ENCODE measurements at regions not wholly inside any gene's neighbourhood (a gene's known extent, or its start where the extent isn't known, plus 50 kb on each side); places are given as distances from the start of the nearest gene placed in this dataset.

GRCh38 chr4:187178587-187178986 lies 454.9 kb upstream of the FAT1 start:
- intact Hi-C loops (cut with micrococcal nuclease) = no loop called here

DNA sequence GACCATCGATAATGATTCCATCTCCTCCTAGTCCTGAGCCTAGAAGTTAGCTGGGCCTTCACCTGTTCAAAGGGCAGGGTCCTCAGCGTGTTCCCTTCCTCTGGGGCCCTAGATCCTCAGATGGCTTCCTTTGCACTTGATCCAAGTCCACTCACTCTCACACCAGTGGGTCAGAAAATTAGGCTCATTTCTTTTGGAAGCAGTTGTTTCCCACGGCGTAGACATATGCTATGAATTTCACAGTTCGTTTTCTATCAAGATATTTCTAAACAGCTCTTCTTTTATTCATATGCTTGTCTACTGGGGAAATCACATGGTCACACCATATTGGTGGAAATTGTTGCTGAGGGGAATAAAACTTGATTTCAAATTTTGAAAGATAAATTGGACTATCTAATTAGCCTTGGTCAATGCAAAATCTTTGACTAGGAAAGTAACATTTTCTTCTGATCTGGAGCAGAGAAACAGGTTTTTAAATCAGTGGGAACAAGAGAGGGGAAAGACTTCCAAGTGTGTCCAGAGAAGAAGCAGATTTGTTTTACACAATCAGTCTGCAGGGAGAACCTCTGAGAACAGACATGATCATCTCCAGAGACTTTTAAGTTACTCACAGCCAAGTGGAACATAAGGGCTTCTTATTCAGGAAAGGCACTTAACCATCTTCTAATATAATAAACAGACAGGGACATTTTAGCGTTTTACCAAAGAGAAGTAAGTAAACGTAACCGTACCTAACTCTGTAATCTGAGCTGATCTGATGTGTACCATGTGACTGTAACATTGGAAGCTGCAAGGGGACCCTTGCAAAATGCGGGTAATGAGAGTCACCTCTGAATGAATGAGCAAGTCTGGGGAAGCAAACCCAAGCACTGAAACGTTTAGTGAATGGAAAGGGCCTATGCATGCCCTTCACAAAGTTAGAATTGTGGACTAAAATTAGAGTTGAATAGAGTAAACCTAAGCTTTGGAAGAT lies 455.7 kb upstream of the FAT1 start:
- intact Hi-C loops (cut with micrococcal nuclease) = no loop called here

- intact Hi-C loops (cut with micrococcal nuclease) = no loop called here
Observed at GRCh38 chr4:187181054-187181453, 457.4 kb upstream of the FAT1 start.

DNA sequence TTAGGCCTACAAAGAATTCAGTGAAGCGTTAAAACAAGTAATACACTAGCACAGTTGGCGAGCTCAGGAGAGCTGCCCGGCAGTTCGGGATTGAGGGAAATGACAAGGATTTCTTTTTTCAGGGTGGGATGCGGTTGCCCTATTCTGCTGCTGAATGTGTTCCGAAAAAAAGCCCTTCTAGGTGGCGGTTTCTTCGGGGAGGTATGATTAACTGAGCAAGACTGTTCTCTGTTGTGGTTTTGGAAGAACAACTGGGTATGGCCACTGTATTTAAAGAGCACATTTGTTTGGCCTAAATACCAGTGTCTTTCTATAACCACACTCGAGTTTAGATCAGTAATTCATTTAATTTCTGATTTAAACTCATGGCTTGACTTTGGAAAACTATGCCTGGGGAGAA lies 459.7 kb upstream of the FAT1 start:
- intact Hi-C loops (cut with micrococcal nuclease) = no loop called here

DNA sequence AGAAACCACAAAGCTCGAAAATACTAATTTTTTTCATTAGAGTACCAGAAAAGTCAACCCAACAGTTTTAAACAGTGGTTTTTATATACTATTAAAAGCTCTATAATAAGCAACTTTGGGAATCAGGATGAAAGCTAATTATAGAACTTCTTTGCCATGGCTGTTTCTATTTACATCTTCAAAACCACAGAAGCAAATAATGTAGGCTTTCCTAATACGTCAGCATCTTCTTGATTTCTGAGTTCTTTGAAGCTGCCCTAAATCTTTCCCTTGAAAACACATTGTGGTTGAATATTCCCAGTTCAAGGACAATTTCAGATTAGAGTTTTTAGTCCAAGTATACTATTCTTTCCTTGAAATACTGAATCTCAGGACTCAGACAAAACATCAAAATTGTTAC lies 460.2 kb upstream of the FAT1 start:
- intact Hi-C loops (cut with micrococcal nuclease) = no loop called here

- intact Hi-C loops (cut with micrococcal nuclease) = no loop called here
Observed at GRCh38 chr4:187184508-187184907, 460.9 kb upstream of the FAT1 start.

GRCh38 chr4:187188118-187188517 lies 464.5 kb upstream of the FAT1 start:
- intact Hi-C loops (cut with micrococcal nuclease) = no loop called here

DNA sequence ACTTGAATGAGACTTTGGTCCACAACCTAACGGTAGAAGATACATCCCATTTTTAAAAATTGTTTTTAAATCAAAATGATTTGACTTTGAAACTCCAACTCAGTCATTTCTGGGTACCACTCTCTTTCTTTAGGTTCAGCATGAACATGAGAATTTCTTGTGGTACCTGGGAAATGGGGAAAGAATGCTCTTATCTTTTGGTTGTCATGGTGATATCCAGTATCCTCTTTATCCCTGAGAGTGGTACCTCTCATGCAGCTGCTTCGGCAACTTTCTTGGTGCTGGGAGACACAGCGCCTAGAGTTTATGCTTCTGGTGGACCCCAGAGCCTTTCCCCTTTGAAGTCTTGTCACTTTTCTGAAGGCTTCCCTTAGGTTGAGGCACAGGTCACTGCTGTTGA lies 465.1 kb upstream of the FAT1 start:
- intact Hi-C loops (cut with micrococcal nuclease) = no loop called here

DNA sequence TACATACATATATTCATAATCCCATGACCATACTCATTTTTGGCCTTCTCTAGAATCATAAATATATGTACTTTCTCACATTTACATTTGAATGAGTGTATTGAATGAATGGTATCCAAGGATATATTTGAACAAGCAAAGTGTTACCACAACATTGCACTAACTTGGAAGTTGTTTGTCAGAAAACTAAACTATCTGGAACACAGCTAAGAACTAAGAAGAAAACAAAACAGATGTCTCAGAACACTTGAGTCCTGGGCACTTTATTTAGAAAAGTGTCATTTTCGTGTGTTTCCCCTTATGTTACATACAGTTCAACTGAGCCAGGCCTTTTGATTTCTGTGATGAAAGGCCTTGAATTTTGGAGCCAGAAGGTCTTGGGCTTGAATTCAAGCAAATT lies 466.7 kb upstream of the FAT1 start:
- intact Hi-C loops (cut with micrococcal nuclease) = no loop called here

DNA sequence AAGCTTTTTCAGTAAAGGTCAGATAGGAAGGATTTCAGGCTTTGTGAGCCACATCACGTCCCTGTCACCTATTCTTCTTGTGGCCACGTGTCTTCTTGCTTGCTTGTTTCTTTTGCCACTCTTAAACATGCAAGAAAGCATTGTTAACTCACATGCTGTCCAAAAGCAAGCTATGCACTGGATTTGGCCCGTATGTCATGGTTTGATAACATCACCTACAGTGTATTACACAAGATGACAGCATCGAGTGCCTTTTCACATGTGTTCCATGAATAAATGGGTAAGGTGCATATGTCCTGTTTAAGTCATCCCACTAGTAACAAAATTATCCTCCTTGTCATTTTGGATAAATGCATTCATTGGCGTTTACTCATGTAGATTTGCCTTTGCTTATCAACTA lies 468.0 kb upstream of the FAT1 start:
- intact Hi-C loops (cut with micrococcal nuclease) = no loop called here

DNA sequence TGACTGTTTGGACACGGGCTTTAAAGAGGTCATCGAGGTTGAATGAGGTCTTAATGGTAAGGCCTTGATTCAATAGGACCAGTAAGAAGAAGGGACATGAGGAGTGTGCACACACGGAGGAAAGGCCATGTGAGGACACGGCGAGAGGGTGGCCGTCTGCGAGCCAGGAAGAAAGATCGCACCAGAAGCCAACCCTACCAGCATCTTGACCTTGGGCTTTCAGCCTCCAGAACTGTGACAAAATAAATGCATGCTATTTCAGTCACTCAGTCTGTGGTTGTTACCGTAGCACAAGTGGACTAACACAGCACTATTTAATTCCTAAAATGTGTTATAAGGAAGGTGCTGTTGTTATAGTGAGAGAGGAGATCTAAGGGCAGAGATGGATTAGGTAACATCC lies 468.6 kb upstream of the FAT1 start:
- intact Hi-C loops (cut with micrococcal nuclease) = no loop called here

- intact Hi-C loops (cut with micrococcal nuclease) = no loop called here
Observed at GRCh38 chr4:187193141-187193540, 469.5 kb upstream of the FAT1 start.

- intact Hi-C loops (cut with micrococcal nuclease) = no loop called here
Observed at GRCh38 chr4:187204389-187204918, 480.8 kb upstream of the FAT1 start.

- intact Hi-C loops (cut with micrococcal nuclease) = no loop called here
Observed at GRCh38 chr4:187207931-187208330, 484.3 kb upstream of the FAT1 start.

GRCh38 chr4:187208651-187209050 lies 485.0 kb upstream of the FAT1 start:
- intact Hi-C loops (cut with micrococcal nuclease) = no loop called here

- intact Hi-C loops (cut with micrococcal nuclease) = no loop called here
Observed at GRCh38 chr4:187209921-187210613, 486.4 kb upstream of the FAT1 start.

GRCh38 chr4:187212446-187213080 lies 488.9 kb upstream of the FAT1 start:
- intact Hi-C loops (cut with micrococcal nuclease) = no loop called here

GRCh38 chr4:187215438-187215837 lies 491.8 kb upstream of the FAT1 start:
- intact Hi-C loops (cut with micrococcal nuclease) = no loop called here

DNA sequence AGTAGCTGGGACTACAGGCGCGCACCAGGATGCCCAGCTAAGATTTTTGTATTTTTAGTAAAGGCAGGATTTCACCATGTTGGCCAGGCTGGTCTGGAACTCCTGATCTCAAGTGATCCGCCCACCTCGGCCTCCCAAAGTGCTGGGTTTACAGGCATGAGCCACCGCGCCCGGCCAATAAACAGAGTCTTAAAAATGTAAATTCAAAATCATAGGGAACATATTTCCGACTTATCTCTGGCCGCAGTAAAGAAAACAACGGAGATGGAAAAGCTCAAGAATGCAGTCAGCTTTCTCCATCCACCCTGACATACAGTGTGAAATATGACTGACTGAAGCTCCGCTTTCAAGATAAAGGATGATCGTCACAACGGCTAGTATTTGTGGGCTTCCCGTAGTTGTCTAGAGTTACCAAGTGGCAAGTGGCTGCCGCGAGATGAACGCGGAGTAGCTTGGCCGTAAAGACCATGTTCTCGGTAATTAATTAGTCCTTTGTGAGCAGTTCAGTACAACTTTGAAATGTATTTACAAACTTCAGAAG lies 495.1 kb upstream of the FAT1 start:
- intact Hi-C loops (cut with micrococcal nuclease) = no loop called here

DNA sequence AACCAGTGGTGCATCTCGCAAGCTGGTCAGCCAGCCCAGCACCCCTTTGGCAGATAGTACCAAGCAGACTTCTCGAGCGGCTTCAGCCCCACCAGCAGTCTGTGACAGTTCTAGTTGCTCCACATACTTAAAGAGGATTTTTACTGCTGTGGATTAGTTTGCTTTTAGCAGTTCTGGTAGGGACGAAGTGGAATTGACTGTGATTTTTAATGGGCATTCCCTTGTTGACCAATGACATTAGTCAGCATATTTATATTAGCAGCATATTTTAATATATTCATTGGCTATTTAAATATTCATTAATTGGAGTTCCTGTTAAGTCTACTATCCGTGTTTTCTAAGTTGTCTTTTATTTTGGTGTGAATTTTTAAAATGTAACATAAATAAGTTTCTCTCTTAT lies 500.9 kb upstream of the FAT1 start:
- intact Hi-C loops (cut with micrococcal nuclease) = no loop called here

- intact Hi-C loops (cut with micrococcal nuclease) = no loop called here
Observed at GRCh38 chr4:187227907-187228704, 504.4 kb upstream of the FAT1 start.

Data from T-helper 1 cell treated with Interleukin-12 subunit alpha and Interleukin-12 subunit beta and Interleukin-4 antibody, amounts not matched to agents 30 ng/mL and 1 ng/mL, for 36 hours (primary cell).